Erythroblast (primary cell): ENCODE measurements at regions not wholly inside any gene's neighbourhood (a gene's known extent, or its start where the extent isn't known, plus 50 kb on each side); places are given as distances from the start of the nearest gene placed in this dataset.

Source experiments
- GATA1 ChIP-seq: IDR thresholded peaks from 2 replicates; pipeline ENCODE4 v1.6.1; 2011; ENCODE audit warnings: low read depth, mild to moderate bottlenecking, control low read depth, low read length, moderate library complexity
- POLR2A ChIP-seq: IDR thresholded peaks from 2 replicates; pipeline ENCODE4 v1.6.1; 2011; ENCODE audit warnings: mild to moderate bottlenecking, low read length

DNA sequence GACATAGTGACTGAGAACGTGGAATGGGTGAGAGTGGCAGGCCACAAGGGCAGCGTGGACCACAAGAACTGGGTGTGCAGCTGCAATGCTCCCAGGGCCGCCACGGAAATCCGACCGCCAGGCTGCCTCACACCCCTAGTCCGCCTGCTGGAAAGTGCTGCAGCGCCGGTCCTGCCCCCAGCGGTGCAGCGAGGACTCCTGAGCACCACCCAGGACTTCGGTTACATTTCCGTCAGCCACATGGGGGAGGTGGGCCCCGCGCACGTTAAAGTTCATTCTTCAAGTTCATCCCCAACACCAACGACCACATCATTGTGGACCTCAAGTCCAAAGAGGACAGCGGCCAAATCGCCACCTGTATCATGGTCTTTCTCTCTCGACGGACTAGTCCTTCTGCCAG, 126.1 kb upstream of the CARMIL1 start:
- no peak for TF ChIP-seq POLR2A
- no peak for TF ChIP-seq GATA1
